K562 (cell line): ENCODE measurements at regions not wholly inside any gene's neighbourhood (a gene's known extent, or its start where the extent isn't known, plus 50 kb on each side); places are given as distances from the start of the nearest gene placed in this dataset.

ENCODE experiments used
- ETV1 ChIP-seq: fragments of 450-650 bp; conservative IDR thresholded peaks from 2 replicates; pipeline ENCODE4 v1.6.1; 2016; ENCODE audit warnings: missing genetic modification characterization, control low read depth, low read depth, missing compliant biosample characterization
- HDGF ChIP-seq: fragments of 450-650 bp; IDR thresholded peaks from 2 replicates; pipeline ENCODE4 v1.6.1; 2016
- KDM4B ChIP-seq, 2 experiments: fragments of 450-650 bp in 1 of 2; sonication (generic) in 1 of 2; IDR thresholded peaks; 2 replicates each; pipeline ENCODE4 v1.6.1; 2016 to 2017; ENCODE audit warnings: borderline replicate concordance in 2 of 2, antibody characterized with exemption in 1 of 2, low read depth in 1 of 2, mild to moderate bottlenecking in 1 of 2
- KDM5B ChIP-seq: fragments of 200-600 bp; sonication (generic); IDR thresholded peaks from 2 replicates; pipeline ENCODE4 v1.6.1; 2012; ENCODE audit warnings: low read depth, mild to moderate bottlenecking, moderate library complexity, low read length, control low read depth, inconsistent platforms; ENCODE audit not compliant: insufficient replicate concordance
- MCM7 ChIP-seq, 2 experiments: fragments of 450-650 bp; IDR thresholded peaks; 2 replicates each; pipeline ENCODE4 v1.6.1; 2016 to 2018
- NR2C1 ChIP-seq, 2 experiments: fragments of 450-650 bp; IDR thresholded peaks; 2 replicates each; pipeline ENCODE4 v1.6.1; 2017; ENCODE audit warnings: mild to moderate bottlenecking in 2 of 2, antibody characterized with exemption in 1 of 2, inconsistent platforms in 1 of 2, missing compliant biosample characterization in 1 of 2, missing genetic modification characterization in 1 of 2
- POLR2G ChIP-seq: fragments of 200-400 bp; formaldehyde crosslinking; IDR thresholded peaks from 2 replicates; pipeline ENCODE4 v1.6.1; 2017; ENCODE audit warnings: low read depth, mild to moderate bottlenecking, antibody characterized with exemption, low read length, moderate library complexity
- POLR3G ChIP-seq: IDR thresholded peaks from 2 replicates; pipeline ENCODE4 v1.6.1; 2011; ENCODE audit not compliant: insufficient read length, insufficient replicate concordance; ENCODE audit errors: extremely low read depth
- THAP7 ChIP-seq: fragments of 250-450 bp; sonication (Bioruptor Pico); IDR thresholded peaks from 2 replicates; pipeline ENCODE4 v1.5.0; 2021

GRCh38 chr2:21658907-21659477 is 535.2 kb downstream of the TDRD15 start:
- no peak for TF ChIP-seq HDGF
- no peak for TF ChIP-seq KDM5B
- TF ChIP-seq POLR2G = no peak
- TF ChIP-seq KDM4B (IDR thresholded peaks at IDR 0.05; ENCODE audit: borderline replicate concordance in 2 of 2, low read depth in 1 of 2) = no peak
- TF ChIP-seq POLR3G = no peak
- TF ChIP-seq ETV1 (tag) = no peak
- TF ChIP-seq NR2C1 (IDR thresholded peaks at IDR 0.05) = no peak
- no peak for TF ChIP-seq NR2C1 (tag; IDR thresholded peaks at IDR 0.05)
- TF ChIP-seq THAP7 (CRISPR knock-in tag) = no peak
- TF ChIP-seq MCM7 (IDR thresholded peaks at IDR 0.05) = no peak
